Uterus (tissue), 3 donors: ENCODE measurements at regions not wholly inside any gene's neighbourhood (a gene's known extent, or its start where the extent isn't known, plus 50 kb on each side); places are given as distances from the start of the nearest gene placed in this dataset.

ENCODE experiments used
- DNase-seq, 2 donors: peaks; one replicate each; pipeline ENCODE4 v3.0.0-alpha.2; 2019 to 2020
- H3K27ac ChIP-seq, 2 donors: fragments of 200-600 bp; sonication (generic); 1 replicate in 1 of 2; 2 replicates in 1 of 2; pipeline ENCODE4 v1.5.1; 2016 to 2018
- H3K27me3 ChIP-seq, 2 donors: fragments of 200-600 bp; sonication (generic); one replicate each; pipeline ENCODE4 v1.5.1; 2018 to 2019; ENCODE audit warnings: control low read depth in 1 of 2
- H3K36me3 ChIP-seq, 2 donors: fragments of 200-600 bp; sonication (generic); one replicate each; pipeline ENCODE4 v1.5.1; 2019; ENCODE audit warnings: control low read depth in 1 of 2
- H3K4me1 ChIP-seq, 2 donors: fragments of 200-600 bp; sonication (generic); one replicate each; pipeline ENCODE4 v1.5.1; 2018 to 2019; ENCODE audit warnings: control low read depth in 1 of 2
- H3K4me3 ChIP-seq, 2 donors: fragments of 200-600 bp; sonication (generic); 1 replicate in 1 of 2; 2 replicates in 1 of 2; pipeline ENCODE4 v1.5.1; 2018 to 2019; ENCODE audit warnings: mild to moderate bottlenecking in 1 of 2
- H3K9me3 ChIP-seq, 2 donors: fragments of 200-600 bp; sonication (generic); one replicate each; pipeline ENCODE4 v1.5.1; 2019; ENCODE audit warnings: control low read depth in 1 of 2
- CTCF ChIP-seq, 4 experiments: fragments of 200-600 bp in 2 of 4; fragments of 450-650 bp in 2 of 4; sonication (generic) in 2 of 4; IDR thresholded peaks; one replicate each; pipeline ENCODE4 v1.5.1; 2016 to 2019; ENCODE audit warnings: antibody characterized with exemption in 4 of 4, mild to moderate bottlenecking in 2 of 4, moderate library complexity in 1 of 4
- POLR2A ChIP-seq, 2 donors: fragments of 450-650 bp; IDR thresholded peaks; one replicate each; pipeline ENCODE4 v1.6.1; 2016; ENCODE audit warnings: antibody characterized with exemption in 2 of 2, mild to moderate bottlenecking in 1 of 2, moderate library complexity in 1 of 2
- intact Hi-C: fragments of 100-400 bp; cut with DNase I; formaldehyde crosslinking; loops from one replicate; pipeline ENCODE4 v1.15.1; 2023; ENCODE audit warnings: low total_unique reads
- donor health status: DM: yes; HTN: yes; CAD: no.

GRCh38 chrX:94414746-94415145 is 740.7 kb downstream of the FAM133A start:
- Histone ChIP-seq H3K27ac (no peak overlapping the region), H3K27me3 (peaks cover 0 to 10% of the 10 kb centered on the region in 2 donors), H3K9me3 (no peaks in the 10 kb centered on the region), H3K4me3 (no peak overlapping the region), H3K4me1 (no peaks in the 10 kb centered on the region), H3K36me3 (no peaks in the 10 kb centered on the region)
- TF ChIP-seq POLR2A (IDR thresholded peaks at IDR 0.05), result no peak
- no peak for TF ChIP-seq CTCF (IDR thresholded peaks at IDR 0.05)
- intact Hi-C loops, result no loop called here
- no peak for DNase-seq

- Histone ChIP-seq H3K9me3 (no peaks in the 10 kb centered on the region), H3K27ac (no peak overlapping the region), H3K4me3 (no peak overlapping the region), H3K36me3 (no peaks in the 10 kb centered on the region), H3K4me1 (no peaks in the 10 kb centered on the region), H3K27me3 (peaks cover 0 to 18% of the 10 kb centered on the region in 2 donors)
- DNase-seq, result no peak
- intact Hi-C loops, result no loop called here
- no peak for TF ChIP-seq POLR2A (IDR thresholded peaks at IDR 0.05)
- TF ChIP-seq CTCF (IDR thresholded peaks at IDR 0.05), result no peak
Observed at GRCh38 chrX:94418065-94418464, 744.1 kb downstream of the FAM133A start.

- peaks cover 0 to 14% of the 10 kb centered on the region in 2 donors for H3K27me3 ChIP-seq
- intact Hi-C loops, result no loop called here
- no peaks in the 10 kb centered on the region for H3K9me3 ChIP-seq
- TF ChIP-seq CTCF (IDR thresholded peaks at IDR 0.05) (no peak), POLR2A (IDR thresholded peaks at IDR 0.05) (no peak)
- DNase-seq, result no peak
- H3K4me1 ChIP-seq, result no peaks in the 10 kb centered on the region
- H3K36me3 ChIP-seq, result no peaks in the 10 kb centered on the region
- no peak overlapping the region for H3K27ac ChIP-seq
- no peak overlapping the region for H3K4me3 ChIP-seq
Observed at GRCh38 chrX:94424456-94424855, 750.5 kb downstream of the FAM133A start.

- DNase-seq, result no peak
- TF ChIP-seq CTCF (IDR thresholded peaks at IDR 0.05) (no peak), POLR2A (IDR thresholded peaks at IDR 0.05) (no peak)
- no peaks in the 10 kb centered on the region for H3K36me3 ChIP-seq
- intact Hi-C loops, result no loop called here
- no peak overlapping the region for H3K27ac ChIP-seq
- H3K9me3 ChIP-seq, result no peaks in the 10 kb centered on the region
- peaks cover 0 to 3% of the 10 kb centered on the region in 2 donors for H3K27me3 ChIP-seq
- no peak overlapping the region for H3K4me3 ChIP-seq
- H3K4me1 ChIP-seq, result no peaks in the 10 kb centered on the region
Observed at GRCh38 chrX:94430091-94430490, 756.1 kb downstream of the FAM133A start.

GRCh38 chrX:94435799-94436198 is 761.8 kb downstream of the FAM133A start:
- intact Hi-C loops, result no loop called here
- no peak for TF ChIP-seq POLR2A (IDR thresholded peaks at IDR 0.05)
- TF ChIP-seq CTCF (IDR thresholded peaks at IDR 0.05), result no peak
- DNase-seq, result no peak
- no peaks in the 10 kb centered on the region for H3K27me3 ChIP-seq
- H3K27ac ChIP-seq, result no peak overlapping the region
- no peak overlapping the region for H3K4me3 ChIP-seq
- no peaks in the 10 kb centered on the region for H3K4me1 ChIP-seq
- no peaks in the 10 kb centered on the region for H3K36me3 ChIP-seq
- H3K9me3 ChIP-seq, result no peaks in the 10 kb centered on the region
